IMR-90 (cell line): ENCODE measurements at regions not wholly inside any gene's neighbourhood (a gene's known extent, or its start where the extent isn't known, plus 50 kb on each side); places are given as distances from the start of the nearest gene placed in this dataset.

ENCODE experiments used
- CHD1 ChIP-seq: IDR thresholded peaks from 2 replicates; pipeline ENCODE4 v1.6.1; 2012; ENCODE audit warnings: low read depth, low read length, improper control_type of control experiment
- FOS ChIP-seq: fragments of 150-350 bp; IDR thresholded peaks from 2 replicates; pipeline ENCODE4 v1.6.1; 2016; ENCODE audit warnings: low read depth, low read length
- POLR2A ChIP-seq: IDR thresholded peaks from 2 replicates; pipeline ENCODE4 v1.6.1; 2012; ENCODE audit warnings: mild to moderate bottlenecking, low read depth, low read length
- TF ChIP-seq, protein P1 (sequence below): conservative IDR thresholded peaks from 2 replicates; pipeline ENCODE4 v1.5.1; 2012; ENCODE audit warnings: mild to moderate bottlenecking, low read depth, low read length, improper control_type of control experiment

DNA sequence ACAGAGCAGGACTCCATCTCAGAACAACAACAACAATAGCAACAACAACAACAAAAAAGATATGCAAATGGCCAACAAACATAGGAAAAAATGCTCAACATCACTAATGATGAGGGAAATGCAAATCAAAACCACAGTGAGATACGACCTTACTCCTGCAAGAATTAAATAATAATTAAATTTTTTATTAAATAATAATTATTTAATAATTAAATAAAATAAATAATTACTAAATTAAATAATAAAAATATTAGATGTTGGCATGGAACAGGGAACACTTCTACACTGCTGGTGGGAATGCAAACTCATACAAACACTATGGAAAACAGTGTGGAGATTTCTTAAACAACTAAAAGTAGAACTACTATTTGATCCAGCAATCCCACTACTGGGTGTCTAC, 1022.3 kb upstream of the B3GALT2 start:
- no peak for TF ChIP-seq POLR2A
- no peak for TF ChIP-seq CHD1
- TF ChIP-seq, protein P1, sequence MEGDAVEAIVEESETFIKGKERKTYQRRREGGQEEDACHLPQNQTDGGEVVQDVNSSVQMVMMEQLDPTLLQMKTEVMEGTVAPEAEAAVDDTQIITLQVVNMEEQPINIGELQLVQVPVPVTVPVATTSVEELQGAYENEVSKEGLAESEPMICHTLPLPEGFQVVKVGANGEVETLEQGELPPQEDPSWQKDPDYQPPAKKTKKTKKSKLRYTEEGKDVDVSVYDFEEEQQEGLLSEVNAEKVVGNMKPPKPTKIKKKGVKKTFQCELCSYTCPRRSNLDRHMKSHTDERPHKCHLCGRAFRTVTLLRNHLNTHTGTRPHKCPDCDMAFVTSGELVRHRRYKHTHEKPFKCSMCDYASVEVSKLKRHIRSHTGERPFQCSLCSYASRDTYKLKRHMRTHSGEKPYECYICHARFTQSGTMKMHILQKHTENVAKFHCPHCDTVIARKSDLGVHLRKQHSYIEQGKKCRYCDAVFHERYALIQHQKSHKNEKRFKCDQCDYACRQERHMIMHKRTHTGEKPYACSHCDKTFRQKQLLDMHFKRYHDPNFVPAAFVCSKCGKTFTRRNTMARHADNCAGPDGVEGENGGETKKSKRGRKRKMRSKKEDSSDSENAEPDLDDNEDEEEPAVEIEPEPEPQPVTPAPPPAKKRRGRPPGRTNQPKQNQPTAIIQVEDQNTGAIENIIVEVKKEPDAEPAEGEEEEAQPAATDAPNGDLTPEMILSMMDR = no peak
- no peak for TF ChIP-seq FOS
